Left lung (tissue), 4 donors: ENCODE measurements at regions not wholly inside any gene's neighbourhood (a gene's known extent, or its start where the extent isn't known, plus 50 kb on each side); places are given as distances from the start of the nearest gene placed in this dataset.

Source experiments
- ATAC-seq: fragments of 200-7000 bp; cut with Tn5 transposase; one replicate; pipeline ENCODE4 v1.9.1; 2020; ENCODE audit warnings: moderate library complexity
- DNase-seq, 4 donors: peaks; one replicate each; pipeline ENCODE4 v3.0.0-alpha.2; 2013 to 2020
- H3K27ac ChIP-seq, 2 donors: fragments of 200-600 bp; sonication (generic) in 1 of 2; one replicate each; pipeline versions ENCODE4 v1.5.0 to v1.8.0; 2020 to 2021
- H3K27me3 ChIP-seq, 2 donors: fragments of 200-600 bp; sonication (generic) in 1 of 2; one replicate each; pipeline versions ENCODE4 v1.5.0 to v1.8.0; 2020 to 2021
- H3K36me3 ChIP-seq, 2 donors: fragments of 200-600 bp; sonication (generic) in 1 of 2; one replicate each; pipeline versions ENCODE4 v1.5.0 to v1.8.0; 2020 to 2021
- H3K4me1 ChIP-seq, 2 donors: fragments of 200-600 bp; one replicate each; pipeline ENCODE4 v1.8.0; 2021
- H3K4me3 ChIP-seq, 2 donors: fragments of 200-600 bp; sonication (generic) in 1 of 2; one replicate each; pipeline versions ENCODE4 v1.5.0 to v1.8.0; 2020 to 2021; ENCODE audit warnings: mild to moderate bottlenecking in 1 of 2
- H3K9me3 ChIP-seq, 2 donors: fragments of 200-600 bp; sonication (generic) in 1 of 2; one replicate each; pipeline versions ENCODE4 v1.5.0 to v1.8.0; 2020 to 2021
- CTCF ChIP-seq, 2 donors: fragments of 200-600 bp; sonication (generic) in 1 of 2; IDR thresholded peaks; one replicate each; pipeline versions ENCODE4 v1.5.0 to v1.8.0; 2021; ENCODE audit warnings: antibody characterized with exemption in 2 of 2
- intact Hi-C, 2 donors: fragments of 100-400 bp; cut with DNase I; formaldehyde crosslinking; loops; one replicate each; pipeline versions ENCODE4 v1.11.2 to v1.14.2; 2022
- donor health status: DM: no; HTN: yes; CAD: no.
- donor health status: DM: no; HTN: no; CAD: no.

GRCh38 chrX:145673841-145674240, 143.8 kb upstream of the SLITRK2 start:
- ATAC-seq (no peak), DNase-seq (no peak)

GRCh38 chrX:145677109-145677817, 140.4 kb upstream of the SLITRK2 start:
- H3K36me3 ChIP-seq = no peaks in the 10 kb centered on the region
- H3K4me3 ChIP-seq = no peak overlapping the region
- DNase-seq (no peak), ATAC-seq (no peak)
- H3K27me3 ChIP-seq = no peaks in the 10 kb centered on the region
- no peaks in the 10 kb centered on the region for H3K9me3 ChIP-seq
- H3K27ac ChIP-seq = no peak overlapping the region
- no peak for TF ChIP-seq CTCF (IDR thresholded peaks at IDR 0.05)
- H3K4me1 ChIP-seq = no peaks in the 10 kb centered on the region
- intact Hi-C loops = no loop called here

More at GRCh38 chrX:145673841-145674240, 143.8 kb upstream of the SLITRK2 start:
- H3K27ac ChIP-seq = no peak overlapping the region
- H3K4me3 ChIP-seq = no peak overlapping the region
- no peaks in the 10 kb centered on the region for H3K27me3 ChIP-seq
- no peak for TF ChIP-seq CTCF (IDR thresholded peaks at IDR 0.05)
- H3K36me3 ChIP-seq = no peaks in the 10 kb centered on the region
- H3K4me1 ChIP-seq = no peaks in the 10 kb centered on the region
- H3K9me3 ChIP-seq = no peaks in the 10 kb centered on the region
- intact Hi-C loops = no loop called here

- no peak for TF ChIP-seq CTCF (IDR thresholded peaks at IDR 0.05)
- no peak overlapping the region for H3K4me3 ChIP-seq
- intact Hi-C loops = no loop called here
- ATAC-seq = no peak
- no peak for DNase-seq
- H3K36me3 ChIP-seq = no peaks in the 10 kb centered on the region
- H3K4me1 ChIP-seq = no peaks in the 10 kb centered on the region
- no peaks in the 10 kb centered on the region for H3K27me3 ChIP-seq
- no peaks in the 10 kb centered on the region for H3K9me3 ChIP-seq
- H3K27ac ChIP-seq = no peak overlapping the region
These were observed 134.9 kb upstream of the SLITRK2 start for GRCh38 chrX:145682518-145683298.

- Histone ChIP-seq H3K4me3 (no peak overlapping the region), H3K27me3 (no peaks in the 10 kb centered on the region), H3K27ac (no peak overlapping the region), H3K9me3 (no peaks in the 10 kb centered on the region), H3K36me3 (no peaks in the 10 kb centered on the region), H3K4me1 (no peaks in the 10 kb centered on the region)
- intact Hi-C loops = no loop called here
- TF ChIP-seq CTCF (IDR thresholded peaks at IDR 0.05) = no peak
- no peak for ATAC-seq
- DNase-seq = no peak
These were observed 130.5 kb upstream of the SLITRK2 start for GRCh38 chrX:145687146-145687545.

GRCh38 chrX:145687707-145688106, 129.9 kb upstream of the SLITRK2 start:
- Histone ChIP-seq H3K4me1 (no peaks in the 10 kb centered on the region), H3K36me3 (no peaks in the 10 kb centered on the region), H3K27me3 (no peaks in the 10 kb centered on the region), H3K27ac (no peak overlapping the region), H3K9me3 (no peaks in the 10 kb centered on the region), H3K4me3 (no peak overlapping the region)
- TF ChIP-seq CTCF (IDR thresholded peaks at IDR 0.05) = no peak
- DNase-seq (no peak), ATAC-seq (no peak)
- intact Hi-C loops = no loop called here
